ENCODE measurements at regions not wholly inside any gene's neighbourhood (a gene's known extent, or its start where the extent isn't known, plus 50 kb on each side); places are given as distances from the start of the nearest gene placed in this dataset.
A peak's percentile ranks its signal among the peaks of the same experiment; 100 is the strongest.

GRCh38 chr15:77731067-77731466 is 98.4 kb upstream of the LINGO1 start:
- DNase-seq: no peak

- no peak for DNase-seq
Measured at GRCh38 chr15:77727635-77728304, 95.1 kb upstream of the LINGO1 start.

DNA sequence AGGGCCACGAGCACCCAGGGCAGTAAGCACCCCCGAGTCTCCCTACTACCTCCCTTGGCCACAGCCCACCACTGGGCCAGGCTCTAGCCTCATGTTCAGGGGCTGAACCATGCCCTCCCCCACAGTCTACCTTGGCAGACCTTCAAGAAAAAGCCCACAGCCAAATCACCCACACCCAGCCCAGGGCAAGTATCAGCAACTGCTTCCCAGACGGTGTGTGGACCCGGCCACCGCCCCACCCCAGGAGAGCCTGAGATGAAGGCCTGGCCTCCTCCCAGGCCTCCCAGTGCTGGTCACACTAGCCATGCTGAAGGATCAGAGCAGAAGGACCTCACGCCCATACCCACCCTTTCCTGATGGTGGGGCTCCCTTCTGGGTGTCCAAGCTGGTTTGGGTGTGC is 92.0 kb upstream of the LINGO1 start:
- no peak for DNase-seq

DNA sequence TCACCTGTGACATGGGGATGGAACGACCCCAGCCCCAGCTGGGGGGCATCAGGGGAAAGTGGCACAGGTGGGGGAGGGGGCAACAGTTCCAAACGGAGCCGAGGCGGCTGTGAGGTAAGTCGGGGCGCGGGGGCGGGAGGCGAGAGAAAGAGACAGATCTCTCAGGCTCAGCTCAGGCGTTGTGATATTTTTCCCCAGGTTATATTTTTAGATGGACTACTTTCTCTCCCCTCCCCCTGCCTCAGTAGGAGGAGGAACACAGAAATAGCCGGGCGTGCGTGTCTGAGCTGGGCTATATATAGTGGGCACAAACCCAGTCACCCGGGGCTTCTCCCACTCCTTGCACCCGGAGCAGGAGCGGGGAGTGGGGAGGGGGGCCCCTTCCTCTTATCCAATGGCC is 91.0 kb upstream of the LINGO1 start:
- DNase-seq: no peak

DNA sequence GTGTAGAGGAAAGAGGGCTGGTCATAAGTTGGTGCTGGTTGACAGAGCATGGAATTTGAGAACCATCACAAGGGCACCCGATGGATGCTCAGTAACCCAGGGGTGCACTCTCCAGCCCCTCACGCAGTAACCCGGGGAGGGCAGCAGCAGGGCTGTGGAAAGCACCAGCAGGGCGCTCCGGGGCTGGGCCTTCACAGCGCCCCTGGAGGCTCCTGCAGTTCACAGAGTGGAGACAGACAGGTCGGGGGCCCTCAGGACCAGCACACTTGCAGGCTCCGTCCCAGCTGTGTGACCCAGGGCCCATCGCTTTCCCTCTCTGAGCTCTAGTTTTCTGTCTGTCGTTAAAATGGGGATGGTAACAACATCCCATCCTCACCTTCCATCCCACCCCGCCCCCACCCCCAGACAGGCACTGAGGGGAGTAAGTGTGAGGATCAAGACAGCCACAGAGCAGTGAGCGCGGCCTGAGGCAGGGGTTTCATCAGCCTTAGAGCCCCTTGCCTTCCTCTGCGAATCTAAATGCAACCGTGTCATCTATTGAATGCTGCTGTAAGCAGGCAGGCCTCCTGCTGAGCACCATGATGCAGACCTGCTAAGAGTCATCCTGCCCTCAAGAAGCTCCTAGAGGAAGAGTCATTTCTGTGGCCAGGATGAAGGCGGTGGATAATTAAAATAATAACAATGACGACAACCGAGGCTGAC is 90.2 kb upstream of the LINGO1 start:
- DNase-seq: no peak

GRCh38 chr15:77721963-77722362 is 89.3 kb upstream of the LINGO1 start:
- no peak for DNase-seq

DNA sequence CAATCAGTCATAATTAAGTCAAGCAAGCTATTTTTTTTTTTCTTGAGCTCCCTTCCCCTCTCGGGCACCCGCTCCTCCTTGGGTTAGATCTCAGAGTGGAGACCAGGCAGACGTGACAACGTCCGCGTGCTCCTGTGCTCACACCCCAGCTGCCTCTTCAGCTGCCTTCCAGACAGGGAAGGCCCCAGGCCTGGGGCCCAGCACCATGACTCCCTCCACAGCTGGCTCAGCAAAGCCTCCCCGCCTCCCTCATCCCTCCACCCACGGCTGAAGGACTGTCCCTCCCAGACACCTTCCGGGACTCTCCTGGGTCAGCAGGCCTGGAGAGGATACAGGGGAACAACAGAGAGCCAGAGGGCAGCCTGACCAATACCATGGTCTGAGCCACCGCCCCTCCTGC is 87.9 kb upstream of the LINGO1 start:
- no peak for DNase-seq

DNA sequence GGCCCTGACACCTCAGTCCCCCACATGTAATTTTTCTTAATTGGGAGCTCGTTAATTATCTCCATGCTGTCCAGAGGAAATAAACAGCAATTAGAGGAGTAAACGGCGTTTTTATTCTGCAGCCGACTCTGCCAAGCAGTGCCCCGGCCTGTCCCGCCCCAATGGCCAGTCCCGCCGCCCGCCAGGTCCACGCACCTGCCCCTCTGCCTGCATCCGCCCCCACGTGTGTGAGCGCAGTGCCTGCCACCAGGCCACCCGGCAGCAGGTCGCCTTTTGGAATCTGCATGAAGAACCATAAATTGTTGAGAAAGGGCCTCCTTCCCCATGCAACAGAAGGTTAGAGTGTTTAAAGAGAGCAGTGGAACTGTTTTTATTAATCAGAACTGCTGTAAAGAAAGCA is 87.5 kb upstream of the LINGO1 start:
- no peak for DNase-seq

- no peak for DNase-seq
Measured at GRCh38 chr15:77719450-77719849, 86.7 kb upstream of the LINGO1 start.

- DNase-seq: no peak
Measured at GRCh38 chr15:77717333-77717990, 84.8 kb upstream of the LINGO1 start.

DNA sequence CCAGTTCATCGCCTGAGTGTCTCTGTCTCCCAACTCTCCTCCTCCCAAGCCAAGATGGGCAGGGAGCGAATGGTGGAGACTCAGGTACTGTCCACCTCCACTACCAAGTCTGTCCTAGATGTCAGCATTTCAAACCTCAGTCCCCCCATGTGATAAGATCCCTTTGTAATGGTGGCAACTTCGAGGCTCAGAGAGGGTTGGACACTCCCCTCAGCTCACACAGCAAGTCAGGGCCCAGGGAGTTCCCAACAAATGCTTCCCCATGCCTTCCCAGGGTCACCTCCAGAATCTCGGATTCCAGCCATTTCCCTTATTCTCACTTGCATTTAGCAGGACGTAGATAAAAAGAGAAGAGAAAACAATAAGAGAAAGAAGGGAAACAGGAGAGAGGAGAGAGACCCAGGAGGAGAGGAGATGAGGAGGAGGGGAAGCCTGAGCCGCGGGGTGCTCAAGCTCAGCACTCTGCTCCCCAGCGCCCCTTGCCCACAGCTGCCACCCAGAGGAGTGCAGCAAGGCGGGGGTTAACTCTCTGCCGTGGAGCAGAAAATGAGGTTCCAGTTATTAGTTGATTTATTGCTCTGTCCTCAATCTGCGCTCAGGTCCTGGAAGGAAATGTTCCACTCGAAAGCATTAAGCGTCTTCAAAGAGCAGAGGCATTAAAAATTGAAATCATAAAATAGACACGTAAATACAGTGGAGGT is 84.1 kb upstream of the LINGO1 start:
- DNase-seq: no peak

- DNase-seq: no peak
Measured at GRCh38 chr15:77715860-77716259, 83.1 kb upstream of the LINGO1 start.

DNA sequence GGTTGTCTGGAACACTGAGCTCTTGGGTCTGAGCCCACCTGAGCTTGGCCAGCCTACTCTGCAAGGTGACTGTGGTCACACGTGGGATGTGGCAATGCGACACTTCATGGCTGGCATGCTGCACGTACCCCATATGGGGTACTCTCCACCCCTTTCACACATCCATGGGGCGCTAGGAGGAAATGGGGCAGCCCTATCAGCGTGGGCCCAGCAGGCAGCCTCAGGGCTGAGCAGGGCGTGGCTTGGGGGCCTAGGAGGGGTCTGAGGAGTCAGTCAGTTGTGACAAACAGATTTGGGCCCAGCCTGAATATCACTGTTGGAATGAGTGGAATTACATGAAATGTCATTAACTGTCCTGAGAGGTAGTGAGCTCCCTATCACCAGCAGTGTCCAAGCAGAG is 82.3 kb upstream of the LINGO1 start:
- DNase-seq: no peak

DNA sequence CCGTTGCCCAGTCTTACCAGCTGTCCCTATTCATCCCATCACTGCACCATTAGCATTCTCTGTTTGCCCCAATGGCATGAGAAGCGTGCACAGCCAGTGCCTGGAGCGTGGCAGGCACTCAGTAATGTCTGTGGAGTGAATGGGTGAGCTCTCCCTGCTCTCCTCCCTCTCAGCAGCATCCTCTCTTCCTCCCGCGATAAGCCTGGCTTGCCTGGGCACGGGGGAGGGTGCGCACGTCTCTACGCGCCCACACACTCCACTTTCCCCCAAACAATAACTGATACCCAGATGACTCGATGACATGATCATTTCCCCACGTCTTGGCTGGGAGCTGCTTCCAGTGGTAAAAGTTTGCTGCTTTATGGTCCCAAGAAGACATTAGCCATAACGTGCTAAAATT is 81.8 kb upstream of the LINGO1 start:
- DNase-seq: no peak

GRCh38 chr15:77714023-77714422 is 81.3 kb upstream of the LINGO1 start:
- DNase-seq: no peak

DNA sequence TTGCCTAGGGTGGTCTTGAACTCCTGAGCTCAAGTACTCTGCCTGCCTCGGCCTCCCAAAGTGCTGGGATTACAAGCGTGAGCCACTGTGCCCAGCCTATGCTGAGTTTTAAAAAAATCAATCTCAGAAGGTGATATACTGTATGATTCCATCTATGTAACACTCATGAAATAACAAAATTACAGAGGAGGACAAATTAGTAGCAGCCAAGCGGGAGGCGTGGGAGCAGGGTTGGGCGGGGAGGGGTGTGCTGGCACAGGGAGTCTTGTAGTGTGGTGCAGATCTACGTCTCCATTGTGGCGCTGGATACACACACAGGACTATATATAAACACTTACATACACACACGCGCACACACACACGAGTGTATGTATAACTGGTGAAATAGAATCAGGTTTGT is 80.6 kb upstream of the LINGO1 start:
- no peak for DNase-seq

GRCh38 chr15:77712438-77712837 is 79.7 kb upstream of the LINGO1 start:
- DNase-seq: no peak

DNA sequence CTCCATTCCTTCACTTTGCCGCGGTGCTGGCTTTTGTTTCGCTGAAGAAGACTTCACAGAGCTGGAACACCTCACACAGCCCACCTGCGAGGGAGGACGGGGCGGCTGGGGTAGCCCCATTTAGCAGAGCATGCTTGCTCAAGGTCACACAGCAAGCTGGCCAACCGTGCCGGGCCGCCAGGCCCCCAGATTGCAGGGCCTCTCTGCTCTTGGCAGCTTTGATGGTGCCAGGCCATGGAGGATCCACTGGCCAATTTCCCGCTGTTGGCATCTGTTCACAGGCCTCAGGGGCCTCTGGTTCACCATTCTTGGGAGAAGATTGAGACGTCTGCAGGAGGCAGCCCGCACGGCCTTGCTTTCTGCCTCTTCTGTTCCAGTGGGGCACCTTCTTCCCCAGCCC is 77.9 kb upstream of the LINGO1 start:
- no peak for DNase-seq

DNA sequence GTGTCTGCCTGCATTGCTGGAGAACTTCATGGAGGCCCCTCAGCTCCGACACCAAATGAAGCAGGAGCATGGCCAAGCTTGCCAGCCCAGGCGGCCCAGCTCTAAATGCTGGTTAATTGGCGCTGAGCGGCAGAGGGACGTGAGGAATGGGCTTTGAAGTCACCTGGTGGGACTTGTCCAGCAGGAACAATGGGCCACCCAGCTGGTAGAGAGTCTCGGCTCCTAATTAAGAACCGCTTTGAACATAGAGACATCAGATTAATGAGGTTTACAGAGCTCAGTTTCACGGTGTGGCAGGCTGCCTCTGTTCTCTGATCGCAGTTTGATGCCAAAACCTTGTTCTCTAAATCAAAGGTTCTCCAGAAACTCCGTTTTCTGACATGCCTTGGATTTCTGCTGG is 77.5 kb upstream of the LINGO1 start:
- DNase-seq: peak; percentile 6

- DNase-seq: no peak
Measured at GRCh38 chr15:77709135-77709886, 76.6 kb upstream of the LINGO1 start.

- DNase-seq: no peak
Measured at GRCh38 chr15:77706482-77707244, 74.0 kb upstream of the LINGO1 start.

All from NCI-H2081 treated with DMSO at 0.1 percent for 48 hours (cell line).